ENCODE measurements at regions not wholly inside any gene's neighbourhood (a gene's known extent, or its start where the extent isn't known, plus 50 kb on each side); places are given as distances from the start of the nearest gene placed in this dataset.

DNA sequence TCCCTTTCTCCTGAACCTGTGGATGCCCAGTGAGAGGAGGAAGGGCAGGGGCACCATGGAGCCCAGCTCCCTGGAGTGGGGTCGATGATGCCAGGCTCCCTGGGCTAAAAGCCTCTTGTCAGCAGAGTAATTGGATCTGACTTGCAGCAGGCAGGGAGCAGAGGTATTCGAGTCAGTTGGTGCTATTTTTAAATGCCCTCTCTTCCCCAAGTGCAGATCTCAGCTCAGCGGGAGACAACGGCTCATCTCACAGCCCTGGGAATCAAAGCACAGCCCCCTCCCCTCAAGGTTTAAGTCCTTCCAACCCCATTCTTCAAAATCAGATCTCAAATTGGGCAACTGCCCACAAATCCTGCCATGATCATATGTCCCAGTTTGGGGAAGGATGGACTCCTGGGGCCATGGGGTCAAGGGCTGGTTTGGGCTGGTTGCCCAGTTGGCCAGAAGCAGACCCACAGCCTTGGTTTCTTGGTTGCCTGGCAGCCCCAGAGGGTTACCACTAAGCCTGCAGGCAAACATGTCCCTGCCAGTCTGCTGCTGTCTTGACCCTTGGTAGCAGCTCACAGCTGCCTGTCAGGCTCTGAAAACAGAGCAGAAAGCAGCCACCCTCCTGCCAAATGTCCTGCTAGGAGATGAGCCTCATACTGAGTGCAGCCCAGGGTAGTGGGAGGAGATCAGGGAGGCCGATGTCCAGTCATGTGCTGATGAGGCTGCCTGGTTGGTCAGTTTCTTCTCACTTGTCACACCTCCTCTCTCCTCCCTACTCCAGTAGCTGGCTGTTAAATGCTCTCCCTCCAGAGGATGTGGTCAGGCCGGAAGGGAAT, 244.9 kb downstream of the LOXHD1 start:
- Histone ChIP-seq H3K4me3 (no peak overlapping the region), H3K4me1 (no peaks in the 10 kb centered on the region), H3K9me3 (no peaks in the 10 kb centered on the region), H3K4me2 (no peak overlapping the region), H3K27ac (no peak overlapping the region)
- WGBS (ENCODE audit: missing lambda C conversion rate): 64% methylated on average over 5 of the region's 6 CpGs
- FAIRE-seq (no peak), DNase-seq (ENCODE audit: low read depth in 1 of 2, low spot score in 1 of 2) (no peak), ATAC-seq (no peak; a peak in 1 of 6 replicates)
- TF ChIP-seq GATA3 (IDR thresholded peaks at IDR 0.05; ENCODE audit: borderline replicate concordance) (no peak), HDAC2 (IDR thresholded peaks at IDR 0.05) (no peak), HOXB5 (CRISPR knock-in tag; IDR thresholded peaks at IDR 0.05) (no peak)
- TF ChIP-seq, protein P1, sequence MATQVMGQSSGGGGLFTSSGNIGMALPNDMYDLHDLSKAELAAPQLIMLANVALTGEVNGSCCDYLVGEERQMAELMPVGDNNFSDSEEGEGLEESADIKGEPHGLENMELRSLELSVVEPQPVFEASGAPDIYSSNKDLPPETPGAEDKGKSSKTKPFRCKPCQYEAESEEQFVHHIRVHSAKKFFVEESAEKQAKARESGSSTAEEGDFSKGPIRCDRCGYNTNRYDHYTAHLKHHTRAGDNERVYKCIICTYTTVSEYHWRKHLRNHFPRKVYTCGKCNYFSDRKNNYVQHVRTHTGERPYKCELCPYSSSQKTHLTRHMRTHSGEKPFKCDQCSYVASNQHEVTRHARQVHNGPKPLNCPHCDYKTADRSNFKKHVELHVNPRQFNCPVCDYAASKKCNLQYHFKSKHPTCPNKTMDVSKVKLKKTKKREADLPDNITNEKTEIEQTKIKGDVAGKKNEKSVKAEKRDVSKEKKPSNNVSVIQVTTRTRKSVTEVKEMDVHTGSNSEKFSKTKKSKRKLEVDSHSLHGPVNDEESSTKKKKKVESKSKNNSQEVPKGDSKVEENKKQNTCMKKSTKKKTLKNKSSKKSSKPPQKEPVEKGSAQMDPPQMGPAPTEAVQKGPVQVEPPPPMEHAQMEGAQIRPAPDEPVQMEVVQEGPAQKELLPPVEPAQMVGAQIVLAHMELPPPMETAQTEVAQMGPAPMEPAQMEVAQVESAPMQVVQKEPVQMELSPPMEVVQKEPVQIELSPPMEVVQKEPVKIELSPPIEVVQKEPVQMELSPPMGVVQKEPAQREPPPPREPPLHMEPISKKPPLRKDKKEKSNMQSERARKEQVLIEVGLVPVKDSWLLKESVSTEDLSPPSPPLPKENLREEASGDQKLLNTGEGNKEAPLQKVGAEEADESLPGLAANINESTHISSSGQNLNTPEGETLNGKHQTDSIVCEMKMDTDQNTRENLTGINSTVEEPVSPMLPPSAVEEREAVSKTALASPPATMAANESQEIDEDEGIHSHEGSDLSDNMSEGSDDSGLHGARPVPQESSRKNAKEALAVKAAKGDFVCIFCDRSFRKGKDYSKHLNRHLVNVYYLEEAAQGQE (IDR thresholded peaks at IDR 0.05): no peak
- CTCF ChIA-PET: no interaction called here
- POLR2A ChIA-PET: no interaction called here

DNA sequence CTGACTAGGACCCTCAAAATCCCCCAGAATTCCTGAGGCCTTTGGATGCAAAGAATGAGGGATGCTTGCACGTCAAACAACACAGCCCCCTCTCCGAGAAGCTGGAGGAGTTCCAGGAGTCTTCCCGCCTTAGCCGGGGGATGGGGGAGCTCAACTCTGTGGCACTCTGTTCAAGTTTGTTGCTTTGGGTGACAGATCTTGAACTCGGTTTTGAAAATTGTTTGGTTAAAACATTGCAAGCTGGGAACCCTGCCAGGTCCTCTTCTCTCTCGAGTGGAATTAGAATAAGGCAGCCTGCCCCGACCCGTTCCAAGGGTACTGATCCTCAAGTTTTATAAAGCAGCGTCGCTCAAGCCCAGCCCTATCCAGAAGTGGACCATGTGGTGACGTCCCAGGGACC, 244.1 kb downstream of the LOXHD1 start:
- Histone ChIP-seq H3K4me2 (no peak overlapping the region), H3K9me3 (no peaks in the 10 kb centered on the region), H3K27ac (no peak overlapping the region), H3K4me1 (no peaks in the 10 kb centered on the region), H3K4me3 (no peak overlapping the region)
- WGBS (ENCODE audit: missing lambda C conversion rate): 60% methylated on average over 10 of the region's 11 CpGs
- TF ChIP-seq CEBPB (IDR thresholded peaks at IDR 0.05) (no peak), POLR2AphosphoS2 (conservative IDR thresholded peaks at IDR 0.05; ENCODE audit: low read length) (no peak), ZFP36 (IDR thresholded peaks at IDR 0.05; ENCODE audit: borderline replicate concordance, partially characterized antibody) (no peak), CHD2 (IDR thresholded peaks at IDR 0.05; ENCODE audit: low read length, partially characterized antibody) (no peak), FOSL2 (IDR thresholded peaks at IDR 0.05) (no peak), FOSL2 (CRISPR knock-in tag; IDR thresholded peaks at IDR 0.05) (no peak), ZNF302 (CRISPR knock-in tag; IDR thresholded peaks at IDR 0.05) (no peak), RNF2 (IDR thresholded peaks at IDR 0.05; ENCODE audit: borderline replicate concordance, low read depth) (no peak), POLR2A (IDR thresholded peaks at IDR 0.05; ENCODE audit: low read length) (no peak), RARB (CRISPR knock-in tag; IDR thresholded peaks at IDR 0.05) (no peak), ZC3H11A (IDR thresholded peaks at IDR 0.05) (no peak), SREBF2 (IDR thresholded peaks at IDR 0.05) (no peak), CBX2 (IDR thresholded peaks at IDR 0.05; ENCODE audit: borderline replicate concordance, low read depth) (no peak)
- TF ChIP-seq, protein P2, sequence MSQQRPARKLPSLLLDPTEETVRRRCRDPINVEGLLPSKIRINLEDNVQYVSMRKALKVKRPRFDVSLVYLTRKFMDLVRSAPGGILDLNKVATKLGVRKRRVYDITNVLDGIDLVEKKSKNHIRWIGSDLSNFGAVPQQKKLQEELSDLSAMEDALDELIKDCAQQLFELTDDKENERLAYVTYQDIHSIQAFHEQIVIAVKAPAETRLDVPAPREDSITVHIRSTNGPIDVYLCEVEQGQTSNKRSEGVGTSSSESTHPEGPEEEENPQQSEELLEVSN (IDR thresholded peaks at IDR 0.05; ENCODE audit: borderline replicate concordance, low read depth): no peak
- TF ChIP-seq, protein P3, sequence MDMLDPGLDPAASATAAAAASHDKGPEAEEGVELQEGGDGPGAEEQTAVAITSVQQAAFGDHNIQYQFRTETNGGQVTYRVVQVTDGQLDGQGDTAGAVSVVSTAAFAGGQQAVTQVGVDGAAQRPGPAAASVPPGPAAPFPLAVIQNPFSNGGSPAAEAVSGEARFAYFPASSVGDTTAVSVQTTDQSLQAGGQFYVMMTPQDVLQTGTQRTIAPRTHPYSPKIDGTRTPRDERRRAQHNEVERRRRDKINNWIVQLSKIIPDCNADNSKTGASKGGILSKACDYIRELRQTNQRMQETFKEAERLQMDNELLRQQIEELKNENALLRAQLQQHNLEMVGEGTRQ (IDR thresholded peaks at IDR 0.05): no peak
- TF ChIP-seq, protein P4, sequence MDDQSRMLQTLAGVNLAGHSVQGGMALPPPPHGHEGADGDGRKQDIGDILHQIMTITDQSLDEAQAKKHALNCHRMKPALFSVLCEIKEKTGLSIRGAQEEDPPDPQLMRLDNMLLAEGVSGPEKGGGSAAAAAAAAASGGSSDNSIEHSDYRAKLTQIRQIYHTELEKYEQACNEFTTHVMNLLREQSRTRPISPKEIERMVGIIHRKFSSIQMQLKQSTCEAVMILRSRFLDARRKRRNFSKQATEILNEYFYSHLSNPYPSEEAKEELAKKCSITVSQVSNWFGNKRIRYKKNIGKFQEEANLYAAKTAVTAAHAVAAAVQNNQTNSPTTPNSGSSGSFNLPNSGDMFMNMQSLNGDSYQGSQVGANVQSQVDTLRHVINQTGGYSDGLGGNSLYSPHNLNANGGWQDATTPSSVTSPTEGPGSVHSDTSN (IDR thresholded peaks at IDR 0.05): no peak
- TF ChIP-seq, protein P5, sequence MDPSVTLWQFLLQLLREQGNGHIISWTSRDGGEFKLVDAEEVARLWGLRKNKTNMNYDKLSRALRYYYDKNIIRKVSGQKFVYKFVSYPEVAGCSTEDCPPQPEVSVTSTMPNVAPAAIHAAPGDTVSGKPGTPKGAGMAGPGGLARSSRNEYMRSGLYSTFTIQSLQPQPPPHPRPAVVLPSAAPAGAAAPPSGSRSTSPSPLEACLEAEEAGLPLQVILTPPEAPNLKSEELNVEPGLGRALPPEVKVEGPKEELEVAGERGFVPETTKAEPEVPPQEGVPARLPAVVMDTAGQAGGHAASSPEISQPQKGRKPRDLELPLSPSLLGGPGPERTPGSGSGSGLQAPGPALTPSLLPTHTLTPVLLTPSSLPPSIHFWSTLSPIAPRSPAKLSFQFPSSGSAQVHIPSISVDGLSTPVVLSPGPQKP (IDR thresholded peaks at IDR 0.05; ENCODE audit: low read depth, low read length): no peak
- DNase-seq (ENCODE audit: low read depth in 1 of 2, low spot score in 1 of 2): no peak
- ChIA-PET CTCF (no interaction called here), POLR2A (no interaction called here)
- ATAC-seq: no peak
- no peak for FAIRE-seq

All from A549 (cell line).